GM19239 (cell line): ENCODE measurements at regions not wholly inside any gene's neighbourhood (a gene's known extent, or its start where the extent isn't known, plus 50 kb on each side); places are given as distances from the start of the nearest gene placed in this dataset.

Experiments
- DNase-seq: peaks from one replicate; pipeline ENCODE4 v3.0.0; 2011; ENCODE audit warnings: low spot score; ENCODE audit not compliant: insufficient read length
- FAIRE-seq: peaks from 2 replicates; lab custom pipeline; 2011; peaks lifted over from hg19 to GRCh38; lab: Jason Lieb, UNC

GRCh38 chr1:38139738-38140487 is 93.3 kb upstream of the POU3F1 start:
- DNase-seq (no peak), FAIRE-seq (no peak)

GRCh38 chr1:38138498-38139233 is 92.1 kb upstream of the POU3F1 start:
- no peak for DNase-seq
- FAIRE-seq, result no peak

GRCh38 chr1:38137164-38137563 is 90.6 kb upstream of the POU3F1 start:
- FAIRE-seq (no peak), DNase-seq (no peak)

GRCh38 chr1:38135625-38136414 is 89.2 kb upstream of the POU3F1 start:
- FAIRE-seq (no peak), DNase-seq (no peak)

GRCh38 chr1:38134294-38134755 is 87.7 kb upstream of the POU3F1 start:
- FAIRE-seq, result no peak
- DNase-seq, result no peak

- FAIRE-seq, result no peak
- DNase-seq, result no peak
Measured at GRCh38 chr1:38133756-38134155, 87.2 kb upstream of the POU3F1 start.

- DNase-seq, result no peak
Measured at GRCh38 chr1:38133304-38133703, 86.7 kb upstream of the POU3F1 start.

GRCh38 chr1:38132681-38133080 is 86.1 kb upstream of the POU3F1 start:
- DNase-seq (no peak), FAIRE-seq (no peak)

More at GRCh38 chr1:38133304-38133703, 86.7 kb upstream of the POU3F1 start:
- no peak for FAIRE-seq

- DNase-seq (no peak), FAIRE-seq (no peak)
Measured at GRCh38 chr1:38131024-38131585, 84.5 kb upstream of the POU3F1 start.

- DNase-seq, result no peak
- no peak for FAIRE-seq
Measured at GRCh38 chr1:38129971-38130370, 83.4 kb upstream of the POU3F1 start.

- FAIRE-seq, result no peak
- DNase-seq, result no peak
Measured at GRCh38 chr1:38129473-38129872, 82.9 kb upstream of the POU3F1 start.

- FAIRE-seq, result no peak
- DNase-seq, result no peak
Measured at GRCh38 chr1:38128926-38129453, 82.4 kb upstream of the POU3F1 start.

GRCh38 chr1:38128511-38128910 is 81.9 kb upstream of the POU3F1 start:
- DNase-seq, result no peak
- FAIRE-seq, result no peak

GRCh38 chr1:38127428-38127827 is 80.8 kb upstream of the POU3F1 start:
- FAIRE-seq, result no peak
- DNase-seq, result no peak

- FAIRE-seq (no peak), DNase-seq (no peak)
Measured at GRCh38 chr1:38126970-38127369, 80.4 kb upstream of the POU3F1 start.

- FAIRE-seq (no peak), DNase-seq (no peak)
Measured at GRCh38 chr1:38125837-38126520, 79.4 kb upstream of the POU3F1 start.

- no peak for FAIRE-seq
- no peak for DNase-seq
Measured at GRCh38 chr1:38125016-38125415, 78.4 kb upstream of the POU3F1 start.

GRCh38 chr1:38123356-38124135 is 77.0 kb upstream of the POU3F1 start:
- FAIRE-seq (no peak), DNase-seq (no peak)

GRCh38 chr1:38121231-38121680 is 74.7 kb upstream of the POU3F1 start:
- no peak for FAIRE-seq

More at GRCh38 chr1:38121231-38121680, 74.7 kb upstream of the POU3F1 start:
- DNase-seq, result no peak
